ENCODE measurements at regions not wholly inside any gene's neighbourhood (a gene's known extent, or its start where the extent isn't known, plus 50 kb on each side); places are given as distances from the start of the nearest gene placed in this dataset.

- no peak for TF ChIP-seq CTCF (IDR thresholded peaks at IDR 0.05; ENCODE audit: low read depth, low read length, poor library complexity, severe bottlenecking)
- no peak for TF ChIP-seq EZH2phosphoT487 (IDR thresholded peaks at IDR 0.05; ENCODE audit: borderline replicate concordance, low read length)
Observed at GRCh38 chr14:86915406-86915805, 1077.6 kb downstream of the GALC start.
